Osteoblast (primary cell): ENCODE measurements at regions not wholly inside any gene's neighbourhood (a gene's known extent, or its start where the extent isn't known, plus 50 kb on each side); places are given as distances from the start of the nearest gene placed in this dataset.

ENCODE experiments used
- DNase-seq: peaks from one replicate; pipeline ENCODE4 v3.0.0; 2011; ENCODE audit warnings: low spot score, mixed read lengths; ENCODE audit not compliant: insufficient read length; ENCODE audit errors: missing footprints
- H2AFZ ChIP-seq: 2 replicates; pipeline ENCODE4 v1.6.0; 2011; ENCODE audit warnings: mild to moderate bottlenecking, low read length
- H3K27ac ChIP-seq: 2 replicates; pipeline ENCODE4 v1.5.1; 2011; ENCODE audit warnings: mild to moderate bottlenecking, low read depth, low read length, moderate library complexity
- H3K27me3 ChIP-seq: 2 replicates; pipeline ENCODE4 v1.6.0; 2012; ENCODE audit warnings: mild to moderate bottlenecking, control low read depth, inconsistent platforms, low read length, moderate library complexity; ENCODE audit not compliant: insufficient read depth
- H3K36me3 ChIP-seq: 2 replicates; pipeline ENCODE4 v1.5.1; 2011; ENCODE audit warnings: mild to moderate bottlenecking, low read length, control low read depth, moderate library complexity; ENCODE audit not compliant: insufficient read depth
- H3K4me1 ChIP-seq: 2 replicates; pipeline ENCODE4 v1.5.1; 2011; ENCODE audit warnings: mild to moderate bottlenecking, low read length, control low read depth, moderate library complexity; ENCODE audit not compliant: insufficient read depth
- H3K4me2 ChIP-seq: 2 replicates; pipeline ENCODE4 v1.6.0; 2011; ENCODE audit warnings: mild to moderate bottlenecking, low read length; ENCODE audit not compliant: insufficient read depth
- H3K4me3 ChIP-seq: fragments of 200-600 bp; sonication (generic); 3 replicates; pipeline ENCODE4 v1.5.1; 2012; ENCODE audit warnings: mild to moderate bottlenecking, low read length, inconsistent platforms; ENCODE audit not compliant: insufficient read depth
- H3K79me2 ChIP-seq: 2 replicates; pipeline ENCODE4 v1.6.0; 2012; ENCODE audit warnings: mild to moderate bottlenecking, low read length, control low read depth, inconsistent platforms; ENCODE audit not compliant: insufficient read depth
- H3K9me3 ChIP-seq: 2 replicates; pipeline ENCODE4 v1.5.1; 2011; ENCODE audit warnings: low read depth, low read length, control low read depth
- H4K20me1 ChIP-seq: 2 replicates; pipeline ENCODE4 v1.6.0; 2012; ENCODE audit warnings: mild to moderate bottlenecking, low read length, control low read depth; ENCODE audit not compliant: insufficient read depth
- TF ChIP-seq, protein P1 (sequence below): IDR thresholded peaks from 2 replicates; pipeline ENCODE4 v1.5.1; 2011; ENCODE audit warnings: mild to moderate bottlenecking, low read depth, low read length, moderate library complexity; ENCODE audit errors: extremely low read depth

DNA sequence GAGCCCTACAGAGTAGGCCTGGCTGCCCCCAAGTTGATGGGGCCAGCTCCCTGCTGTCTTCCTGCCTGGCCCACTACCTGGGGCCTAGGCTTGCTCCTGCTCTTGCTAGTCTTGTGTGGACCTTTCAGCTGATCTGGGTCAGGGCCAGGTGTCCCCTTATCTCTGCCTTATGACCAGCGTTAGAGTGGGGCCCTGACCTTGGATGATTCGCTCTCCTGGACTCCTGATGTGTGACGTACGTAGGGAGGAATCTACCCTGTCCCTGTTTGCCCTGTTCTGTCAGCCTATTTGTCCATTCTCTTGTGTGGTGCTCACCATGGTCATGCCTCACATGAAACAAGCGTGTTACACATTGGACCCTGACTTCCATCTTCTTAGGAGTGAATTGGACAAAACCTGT, 571.8 kb downstream of the QKI start:
- TF ChIP-seq, protein P1, sequence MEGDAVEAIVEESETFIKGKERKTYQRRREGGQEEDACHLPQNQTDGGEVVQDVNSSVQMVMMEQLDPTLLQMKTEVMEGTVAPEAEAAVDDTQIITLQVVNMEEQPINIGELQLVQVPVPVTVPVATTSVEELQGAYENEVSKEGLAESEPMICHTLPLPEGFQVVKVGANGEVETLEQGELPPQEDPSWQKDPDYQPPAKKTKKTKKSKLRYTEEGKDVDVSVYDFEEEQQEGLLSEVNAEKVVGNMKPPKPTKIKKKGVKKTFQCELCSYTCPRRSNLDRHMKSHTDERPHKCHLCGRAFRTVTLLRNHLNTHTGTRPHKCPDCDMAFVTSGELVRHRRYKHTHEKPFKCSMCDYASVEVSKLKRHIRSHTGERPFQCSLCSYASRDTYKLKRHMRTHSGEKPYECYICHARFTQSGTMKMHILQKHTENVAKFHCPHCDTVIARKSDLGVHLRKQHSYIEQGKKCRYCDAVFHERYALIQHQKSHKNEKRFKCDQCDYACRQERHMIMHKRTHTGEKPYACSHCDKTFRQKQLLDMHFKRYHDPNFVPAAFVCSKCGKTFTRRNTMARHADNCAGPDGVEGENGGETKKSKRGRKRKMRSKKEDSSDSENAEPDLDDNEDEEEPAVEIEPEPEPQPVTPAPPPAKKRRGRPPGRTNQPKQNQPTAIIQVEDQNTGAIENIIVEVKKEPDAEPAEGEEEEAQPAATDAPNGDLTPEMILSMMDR = no peak
- DNase-seq = no peak
- Histone ChIP-seq H4K20me1 (no peaks in the 10 kb centered on the region), H3K27ac (no peak overlapping the region), H2AFZ (no peak overlapping the region), H3K4me2 (no peak overlapping the region), H3K4me1 (no peaks in the 10 kb centered on the region), H3K9me3 (no peaks in the 10 kb centered on the region), H3K79me2 (no peaks in the 10 kb centered on the region), H3K27me3 (no peaks in the 10 kb centered on the region), H3K36me3 (no peaks in the 10 kb centered on the region), H3K4me3 (no peak overlapping the region)

DNA sequence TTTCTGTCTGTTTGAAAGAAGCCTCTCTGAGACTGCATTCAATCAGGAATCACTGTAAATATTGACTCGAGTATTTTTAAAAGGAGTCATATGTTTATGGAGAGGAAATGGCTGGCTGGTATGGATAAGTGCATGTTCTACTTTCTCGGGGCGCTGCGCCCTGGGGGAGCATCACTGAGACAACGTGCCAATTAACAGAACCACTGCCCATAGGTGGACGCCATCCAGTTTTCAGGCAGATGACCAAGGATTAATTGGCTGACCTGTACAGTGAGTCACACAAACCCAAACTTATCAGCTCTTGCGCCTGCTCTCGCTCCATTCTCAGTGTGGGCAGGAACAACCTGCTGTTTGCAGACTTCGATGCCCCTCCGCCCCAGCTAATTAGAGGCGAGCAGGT, 571.2 kb downstream of the QKI start:
- Histone ChIP-seq H2AFZ (no peak overlapping the region), H3K4me2 (no peak overlapping the region), H4K20me1 (no peaks in the 10 kb centered on the region), H3K27me3 (no peaks in the 10 kb centered on the region), H3K79me2 (no peaks in the 10 kb centered on the region), H3K9me3 (no peaks in the 10 kb centered on the region), H3K4me1 (no peaks in the 10 kb centered on the region), H3K36me3 (no peaks in the 10 kb centered on the region), H3K4me3 (no peak overlapping the region), H3K27ac (no peak overlapping the region)
- TF ChIP-seq, protein P1 = no peak
- no peak for DNase-seq

DNA sequence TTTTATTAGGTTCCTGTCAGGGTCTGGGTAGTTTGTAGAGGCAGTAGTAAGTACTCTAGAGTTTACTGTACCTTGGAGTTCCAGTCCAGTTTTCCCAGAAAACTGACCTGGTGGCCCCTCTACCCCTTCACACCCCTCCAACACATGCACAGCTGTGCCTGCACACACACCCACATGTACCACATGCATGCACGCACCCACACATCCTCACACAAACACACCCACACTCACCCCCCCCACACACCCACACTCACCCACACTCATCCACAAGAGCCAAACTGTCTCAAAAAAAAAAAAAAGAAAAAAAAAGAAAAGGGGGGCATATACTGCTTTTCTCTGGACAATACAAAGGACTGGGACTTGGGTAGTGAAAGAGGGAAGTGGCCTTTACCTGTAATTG, 570.5 kb downstream of the QKI start:
- no peak overlapping the region for H3K27ac ChIP-seq
- H3K4me2 ChIP-seq = no peak overlapping the region
- no peaks in the 10 kb centered on the region for H3K4me1 ChIP-seq
- TF ChIP-seq, protein P1 = no peak
- H3K79me2 ChIP-seq = no peaks in the 10 kb centered on the region
- no peak overlapping the region for H2AFZ ChIP-seq
- H3K9me3 ChIP-seq = no peaks in the 10 kb centered on the region
- no peaks in the 10 kb centered on the region for H3K36me3 ChIP-seq
- no peaks in the 10 kb centered on the region for H4K20me1 ChIP-seq
- no peak overlapping the region for H3K4me3 ChIP-seq
- H3K27me3 ChIP-seq = no peaks in the 10 kb centered on the region
- DNase-seq = no peak

DNA sequence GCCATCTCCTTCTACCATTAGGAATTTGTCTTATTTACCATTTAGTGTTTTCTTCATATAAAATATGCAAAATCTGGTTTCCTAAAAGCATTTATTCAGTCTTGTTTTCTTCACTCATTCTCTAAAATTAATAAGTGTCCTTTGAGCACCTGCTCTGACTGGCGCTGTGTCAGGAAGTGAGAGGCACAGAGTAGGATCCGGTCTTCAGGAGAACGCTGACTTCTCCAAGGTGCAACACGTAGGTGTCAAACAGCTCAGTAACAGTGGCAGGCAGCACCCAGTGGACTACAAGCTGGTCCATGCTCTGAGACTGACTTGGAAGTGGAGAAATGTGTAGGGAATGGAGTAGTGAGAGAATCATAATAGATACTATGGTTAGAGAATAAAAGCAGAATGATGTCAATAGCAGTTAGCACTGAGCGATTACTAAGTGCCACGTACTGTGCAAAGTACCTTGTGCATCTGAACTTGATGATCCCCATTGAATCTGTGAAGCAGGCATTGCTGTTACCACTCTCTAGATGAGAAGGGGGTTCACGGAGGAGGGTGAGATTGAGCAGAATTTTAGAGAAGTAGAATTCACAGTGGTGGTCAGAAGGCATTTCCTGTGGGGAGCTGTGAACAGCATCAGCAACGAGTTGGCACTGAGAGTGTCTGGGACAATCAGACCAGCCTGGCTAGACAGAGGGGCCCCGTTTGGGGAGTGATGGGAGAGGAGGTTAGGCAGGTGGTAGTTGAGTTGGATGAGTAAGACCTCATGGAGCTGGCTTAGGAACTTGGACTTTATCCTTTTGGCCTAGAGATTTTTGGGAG, 569.8 kb downstream of the QKI start:
- Histone ChIP-seq H3K9me3 (no peaks in the 10 kb centered on the region), H4K20me1 (no peaks in the 10 kb centered on the region), H3K79me2 (no peaks in the 10 kb centered on the region), H3K4me3 (no peak overlapping the region), H2AFZ (no peak overlapping the region), H3K4me2 (no peak overlapping the region), H3K36me3 (no peaks in the 10 kb centered on the region), H3K27me3 (no peaks in the 10 kb centered on the region), H3K27ac (no peak overlapping the region), H3K4me1 (no peaks in the 10 kb centered on the region)
- TF ChIP-seq, protein P1 = no peak
- DNase-seq = no peak
